Subcutaneous abdominal adipose tissue (tissue), 5 donors: ENCODE measurements at regions not wholly inside any gene's neighbourhood (a gene's known extent, or its start where the extent isn't known, plus 50 kb on each side); places are given as distances from the start of the nearest gene placed in this dataset.
"Not testable (repeated sequence)": the region's sequence is repeated elsewhere in the genome, so short reads cannot be mapped to it uniquely, and the experiment has no call there.

ENCODE experiments used
- H3K27ac ChIP-seq: one replicate; pipeline ENCODE4 v1.7.0; 2013; ENCODE audit warnings: low read depth, mild to moderate bottlenecking, inconsistent platforms, low read length, moderate library complexity
- H3K27me3 ChIP-seq, 5 donors: one replicate each; pipeline ENCODE4 v1.7.0; 2013; ENCODE audit warnings: low read length in 5 of 5, inconsistent platforms in 1 of 5; ENCODE audit not compliant: control insufficient read depth in 5 of 5, insufficient read depth in 4 of 5
- H3K36me3 ChIP-seq, 5 donors: one replicate each; pipeline ENCODE4 v1.7.0; 2013; ENCODE audit warnings: low read length in 5 of 5; ENCODE audit not compliant: control insufficient read depth in 5 of 5, insufficient read depth in 5 of 5
- H3K4me1 ChIP-seq, 5 donors: one replicate each; pipeline ENCODE4 v1.7.0; 2013; ENCODE audit warnings: low read length in 5 of 5, mild to moderate bottlenecking in 3 of 5, moderate library complexity in 1 of 5; ENCODE audit not compliant: control insufficient read depth in 5 of 5, insufficient read depth in 5 of 5
- H3K4me3 ChIP-seq, 5 donors: one replicate each; pipeline ENCODE4 v1.7.0; 2013; ENCODE audit warnings: low read length in 5 of 5, low read depth in 1 of 5
- H3K9ac ChIP-seq, 5 donors: one replicate each; pipeline ENCODE4 v1.7.0; 2013; ENCODE audit warnings: low read length in 5 of 5, mild to moderate bottlenecking in 4 of 5, moderate library complexity in 3 of 5
- H3K9me3 ChIP-seq, 5 donors: one replicate each; pipeline ENCODE4 v1.7.0; 2013; ENCODE audit warnings: low read length in 5 of 5; ENCODE audit not compliant: control insufficient read depth in 5 of 5
- donor health status: healthy.
- donor health status: healthy.
- donor health status: healthy.
- donor health status: healthy.
- donor health status: healthy.

GRCh38 chrX:115357326-115358120 lies 68.0 kb downstream of the LUZP4 start:
- Histone ChIP-seq H3K9ac (no peak overlapping the region), H3K36me3 (no peaks in the 10 kb centered on the region), H3K4me3 (no peak overlapping the region), H3K4me1 (peaks cover 0 to 12% (median 6%) of the 10 kb centered on the region in 5 donors), H3K9me3 (no peaks in the 10 kb centered on the region), H3K27me3 (peaks cover 0 to 10% (median 3%) of the 10 kb centered on the region in 5 donors), H3K27ac (peak overlapping the region; percentile 56)

- H3K9me3 ChIP-seq, H3K36me3 ChIP-seq, H3K9ac ChIP-seq, H3K4me3 ChIP-seq, H3K27ac ChIP-seq, H3K27me3 ChIP-seq: not testable (repeated sequence)
- H3K4me1 ChIP-seq: peaks cover 0 to 12% (median 6%) of the 10 kb centered on the region in 5 donors
Observed at GRCh38 chrX:115359508-115359907, 70.0 kb downstream of the LUZP4 start.

GRCh38 chrX:115360220-115360781 lies 70.8 kb downstream of the LUZP4 start:
- Histone ChIP-seq H3K36me3 (no peaks in the 10 kb centered on the region), H3K27me3 (peaks cover 0 to 10% (median 3%) of the 10 kb centered on the region in 5 donors), H3K9me3 (no peaks in the 10 kb centered on the region), H3K4me1 (peaks cover 0 to 12% (median 6%) of the 10 kb centered on the region in 5 donors), H3K9ac (no peak overlapping the region), H3K4me3 (no peak overlapping the region), H3K27ac (no peak overlapping the region)

- no peaks in the 10 kb centered on the region for H3K9me3 ChIP-seq
- no peak overlapping the region for H3K4me3 ChIP-seq
- peaks cover 0 to 8% (median 4%) of the 10 kb centered on the region in 5 donors for H3K27me3 ChIP-seq
- no peaks in the 10 kb centered on the region for H3K36me3 ChIP-seq
- no peak overlapping the region for H3K9ac ChIP-seq
- H3K4me1 ChIP-seq: peaks cover 0 to 12% (median under 1%) of the 10 kb centered on the region in 5 donors
- no peak overlapping the region for H3K27ac ChIP-seq
Observed at GRCh38 chrX:115362334-115363095, 73.0 kb downstream of the LUZP4 start.

- Histone ChIP-seq H3K27me3 (peaks cover 3 to 8% (median 6%) of the 10 kb centered on the region in 5 donors), H3K9ac (no peak overlapping the region), H3K9me3 (no peaks in the 10 kb centered on the region), H3K4me3 (no peak overlapping the region), H3K36me3 (no peaks in the 10 kb centered on the region), H3K4me1 (peaks cover 0 to 7% (median 0%) of the 10 kb centered on the region in 5 donors), H3K27ac (no peak overlapping the region)
Observed at GRCh38 chrX:115363372-115363771, 73.9 kb downstream of the LUZP4 start.

GRCh38 chrX:115363897-115364296 lies 74.4 kb downstream of the LUZP4 start:
- Histone ChIP-seq H3K4me3 (no peak overlapping the region), H3K36me3 (no peaks in the 10 kb centered on the region), H3K4me1 (peaks cover 0 to 7% (median 0%) of the 10 kb centered on the region in 5 donors), H3K27ac (no peak overlapping the region), H3K27me3 (peaks cover 3 to 8% (median 6%) of the 10 kb centered on the region in 5 donors), H3K9ac (no peak overlapping the region), H3K9me3 (no peaks in the 10 kb centered on the region)

- Histone ChIP-seq H3K27ac (no peak overlapping the region), H3K9ac (no peak overlapping the region), H3K36me3 (no peaks in the 10 kb centered on the region), H3K4me1 (peaks cover 0 to 7% (median 0%) of the 10 kb centered on the region in 5 donors), H3K4me3 (no peak overlapping the region), H3K9me3 (no peaks in the 10 kb centered on the region), H3K27me3 (peaks cover 3 to 8% (median 6%) of the 10 kb centered on the region in 5 donors)
Observed at GRCh38 chrX:115364670-115365069, 75.2 kb downstream of the LUZP4 start.

GRCh38 chrX:115366535-115366934 lies 77.0 kb downstream of the LUZP4 start:
- H3K27ac ChIP-seq: no peak overlapping the region
- no peaks in the 10 kb centered on the region for H3K4me1 ChIP-seq
- H3K4me3 ChIP-seq: no peak overlapping the region
- no peaks in the 10 kb centered on the region for H3K9me3 ChIP-seq
- H3K9ac ChIP-seq: no peak overlapping the region
- peaks cover 0 to 6% (median 2%) of the 10 kb centered on the region in 5 donors for H3K27me3 ChIP-seq
- H3K36me3 ChIP-seq: no peaks in the 10 kb centered on the region

GRCh38 chrX:115367455-115367854 lies 77.9 kb downstream of the LUZP4 start:
- Histone ChIP-seq H3K27ac (no peak overlapping the region), H3K9ac (no peak overlapping the region)

GRCh38 chrX:115367951-115368350 lies 78.4 kb downstream of the LUZP4 start:
- Histone ChIP-seq H3K4me3 (no peak overlapping the region), H3K4me1 (peaks cover 0 to 12% (median 9%) of the 10 kb centered on the region in 5 donors), H3K9me3 (no peaks in the 10 kb centered on the region), H3K27ac (no peak overlapping the region), H3K36me3 (no peaks in the 10 kb centered on the region), H3K27me3 (peaks cover 0 to 6% (median 0%) of the 10 kb centered on the region in 5 donors), H3K9ac (no peak overlapping the region)

More at GRCh38 chrX:115367455-115367854, 77.9 kb downstream of the LUZP4 start:
- Histone ChIP-seq H3K27me3 (peaks cover 0 to 6% (median 0%) of the 10 kb centered on the region in 5 donors), H3K36me3 (no peaks in the 10 kb centered on the region), H3K9me3 (no peaks in the 10 kb centered on the region), H3K4me1 (peaks cover 0 to 8% (median 6%) of the 10 kb centered on the region in 5 donors), H3K4me3 (no peak overlapping the region)
